GM19238 (cell line): ENCODE measurements at regions not wholly inside any gene's neighbourhood (a gene's known extent, or its start where the extent isn't known, plus 50 kb on each side); places are given as distances from the start of the nearest gene placed in this dataset.
"Not testable (repeated sequence)": the region's sequence is repeated elsewhere in the genome, so short reads cannot be mapped to it uniquely, and the experiment has no call there.

Source experiments
- DNase-seq: peaks from one replicate; pipeline ENCODE4 v3.0.0; 2011; ENCODE audit warnings: low spot score; ENCODE audit not compliant: insufficient read length

GRCh38 chr14:106228541-106229158, 702.3 kb downstream of the TMEM121 start:
- no peak for DNase-seq

GRCh38 chr14:106230071-106230470, 703.7 kb downstream of the TMEM121 start:
- no peak for DNase-seq

GRCh38 chr14:106233191-106233590, 706.8 kb downstream of the TMEM121 start:
- not testable (repeated sequence) for DNase-seq

GRCh38 chr14:106234525-106235254, 708.3 kb downstream of the TMEM121 start:
- not testable (repeated sequence) for DNase-seq

GRCh38 chr14:106235356-106236159, 709.2 kb downstream of the TMEM121 start:
- DNase-seq, result no peak

- no peak for DNase-seq
Measured at GRCh38 chr14:106248321-106249192, 722.2 kb downstream of the TMEM121 start.

- DNase-seq, result not testable (repeated sequence)
Measured at GRCh38 chr14:106253995-106254394, 727.6 kb downstream of the TMEM121 start.

GRCh38 chr14:106257569-106257994, 731.2 kb downstream of the TMEM121 start:
- not testable (repeated sequence) for DNase-seq

GRCh38 chr14:106268013-106268727, 741.8 kb downstream of the TMEM121 start:
- peak; percentile 10 for DNase-seq

- DNase-seq, result no peak
Measured at GRCh38 chr14:106269029-106269428, 742.6 kb downstream of the TMEM121 start.

- no peak for DNase-seq
Measured at GRCh38 chr14:106269451-106270204, 743.2 kb downstream of the TMEM121 start.

GRCh38 chr14:106270476-106271121, 744.2 kb downstream of the TMEM121 start:
- DNase-seq, result not testable (repeated sequence)

GRCh38 chr14:106276326-106277267, 750.2 kb downstream of the TMEM121 start:
- no peak for DNase-seq

- DNase-seq, result peak; percentile 4
Measured at GRCh38 chr14:106277503-106277902, 751.1 kb downstream of the TMEM121 start.

GRCh38 chr14:106280876-106281275, 754.5 kb downstream of the TMEM121 start:
- DNase-seq, result no peak

- DNase-seq, result peak; percentile 17
Measured at GRCh38 chr14:106286697-106287290, 760.4 kb downstream of the TMEM121 start.

- no peak for DNase-seq
Measured at GRCh38 chr14:106287506-106287905, 761.1 kb downstream of the TMEM121 start.

- no peak for DNase-seq
Measured at GRCh38 chr14:106291626-106292025, 765.2 kb downstream of the TMEM121 start.
